WI38 (cell line): ENCODE measurements at regions not wholly inside any gene's neighbourhood (a gene's known extent, or its start where the extent isn't known, plus 50 kb on each side); places are given as distances from the start of the nearest gene placed in this dataset.

Source experiments
- H3K4me3 ChIP-seq: 2 replicates; pipeline ENCODE4 v1.5.1; 2011; ENCODE audit warnings: low read depth, mild to moderate bottlenecking, control low read depth, low read length
- TF ChIP-seq, protein P1 (sequence below): IDR thresholded peaks from 2 replicates; pipeline ENCODE4 v1.5.1; 2012; ENCODE audit warnings: low read depth, mild to moderate bottlenecking, control low read depth, low read length

DNA sequence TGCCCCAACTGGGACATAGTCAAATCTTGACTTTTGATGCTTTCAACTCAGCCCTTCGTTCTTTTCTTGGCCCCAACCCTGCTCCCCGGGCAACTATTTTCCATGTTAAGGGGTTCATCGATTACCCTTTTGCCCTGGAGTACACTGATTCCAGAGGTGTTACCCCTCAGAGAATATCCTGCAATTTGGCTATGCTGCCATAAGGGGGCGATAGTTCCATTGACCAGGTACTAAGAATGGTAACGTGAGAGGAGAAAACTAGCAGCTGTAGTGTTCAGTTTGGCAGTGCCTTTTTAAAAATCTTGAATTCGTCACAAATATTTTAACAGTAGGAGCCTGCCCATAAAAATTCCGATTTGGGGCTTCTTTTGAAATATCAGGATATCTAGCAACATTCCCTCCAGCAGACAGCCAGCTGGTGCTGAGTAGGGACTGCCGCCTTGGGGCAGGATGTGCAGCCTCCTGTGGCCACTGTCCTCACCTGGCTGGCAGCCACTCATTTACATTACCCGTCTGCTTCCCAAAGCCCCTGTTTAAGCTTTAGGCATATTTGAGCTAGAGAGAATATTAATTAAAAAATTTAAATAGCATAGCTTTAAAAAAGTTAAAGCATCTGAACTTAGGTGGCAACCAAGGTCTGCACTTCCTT, 146.3 kb upstream of the SKOR2 start:
- no peak overlapping the region for H3K4me3 ChIP-seq
- TF ChIP-seq, protein P1, sequence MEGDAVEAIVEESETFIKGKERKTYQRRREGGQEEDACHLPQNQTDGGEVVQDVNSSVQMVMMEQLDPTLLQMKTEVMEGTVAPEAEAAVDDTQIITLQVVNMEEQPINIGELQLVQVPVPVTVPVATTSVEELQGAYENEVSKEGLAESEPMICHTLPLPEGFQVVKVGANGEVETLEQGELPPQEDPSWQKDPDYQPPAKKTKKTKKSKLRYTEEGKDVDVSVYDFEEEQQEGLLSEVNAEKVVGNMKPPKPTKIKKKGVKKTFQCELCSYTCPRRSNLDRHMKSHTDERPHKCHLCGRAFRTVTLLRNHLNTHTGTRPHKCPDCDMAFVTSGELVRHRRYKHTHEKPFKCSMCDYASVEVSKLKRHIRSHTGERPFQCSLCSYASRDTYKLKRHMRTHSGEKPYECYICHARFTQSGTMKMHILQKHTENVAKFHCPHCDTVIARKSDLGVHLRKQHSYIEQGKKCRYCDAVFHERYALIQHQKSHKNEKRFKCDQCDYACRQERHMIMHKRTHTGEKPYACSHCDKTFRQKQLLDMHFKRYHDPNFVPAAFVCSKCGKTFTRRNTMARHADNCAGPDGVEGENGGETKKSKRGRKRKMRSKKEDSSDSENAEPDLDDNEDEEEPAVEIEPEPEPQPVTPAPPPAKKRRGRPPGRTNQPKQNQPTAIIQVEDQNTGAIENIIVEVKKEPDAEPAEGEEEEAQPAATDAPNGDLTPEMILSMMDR, result no peak

DNA sequence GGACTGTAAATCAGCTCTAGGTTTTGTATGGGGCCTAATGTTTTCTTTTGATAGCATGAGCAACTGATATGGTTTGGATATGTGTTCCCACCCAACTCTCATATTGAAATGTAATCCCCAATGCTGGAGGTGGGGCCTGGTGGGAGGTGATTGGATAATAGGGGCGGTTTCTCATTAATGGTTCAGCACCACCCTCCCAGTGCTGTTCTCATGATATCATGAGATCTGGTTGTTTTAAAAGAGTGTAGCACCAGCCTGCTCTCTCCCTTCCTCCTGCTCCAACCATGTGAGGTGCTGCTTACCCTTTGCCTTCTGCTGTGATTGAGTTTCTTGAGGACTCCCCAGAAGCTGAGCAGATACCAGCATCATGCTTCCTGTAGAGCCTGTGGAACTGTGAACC, 140.2 kb upstream of the SKOR2 start:
- TF ChIP-seq, protein P1, result no peak

DNA sequence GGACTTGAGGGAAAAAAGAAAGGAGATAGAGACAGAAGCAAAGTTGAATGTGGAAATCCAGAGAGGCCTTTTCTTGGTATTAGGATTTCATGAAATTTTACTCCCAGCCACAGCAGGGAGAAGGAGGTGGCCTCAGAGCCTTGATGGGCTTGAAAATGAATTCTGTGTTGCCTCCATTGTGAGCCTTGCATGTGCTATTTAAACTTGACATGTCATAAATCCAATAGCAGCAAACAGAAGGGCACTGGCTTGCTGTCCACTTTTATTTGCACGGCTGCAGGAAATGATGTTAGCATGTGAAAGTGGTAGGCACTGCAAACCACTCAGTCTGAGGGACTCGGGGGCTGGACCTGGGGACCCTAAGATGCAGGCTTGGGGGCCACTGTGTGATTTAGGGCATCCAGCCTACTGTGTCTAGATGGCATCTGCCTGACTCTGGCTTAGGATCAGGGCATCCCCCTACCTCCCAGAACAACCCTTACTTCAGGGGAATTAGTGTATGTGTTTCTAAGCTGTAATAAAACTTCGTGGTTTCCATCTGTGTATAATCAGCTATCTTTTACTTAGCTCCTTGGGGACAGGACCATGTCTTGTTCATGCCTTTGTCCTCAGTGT, 139.1 kb upstream of the SKOR2 start:
- TF ChIP-seq, protein P1, result no peak
- H3K4me3 ChIP-seq, result no peak overlapping the region

More for the DNA sequence above, 140.2 kb upstream of the SKOR2 start:
- no peak overlapping the region for H3K4me3 ChIP-seq

DNA sequence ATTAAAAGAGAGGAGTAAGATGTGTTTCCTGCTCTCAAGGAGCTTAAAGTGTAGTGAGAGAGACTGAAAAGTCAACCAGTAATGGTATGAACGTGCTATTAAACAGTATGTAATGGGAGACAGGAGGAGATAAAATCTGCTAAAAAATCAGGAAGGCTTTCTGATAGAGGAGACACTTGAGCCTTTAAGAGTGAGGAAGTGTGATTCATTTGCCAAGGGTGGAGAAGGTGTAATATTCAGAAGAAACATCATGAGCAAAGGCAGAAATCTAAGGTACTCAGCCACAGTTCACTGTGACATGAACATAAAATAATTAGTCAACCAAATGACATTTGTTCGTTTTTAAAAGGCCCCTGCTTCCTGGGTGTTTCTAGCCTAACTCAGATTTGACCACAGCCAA, 137.8 kb upstream of the SKOR2 start:
- TF ChIP-seq, protein P1, result no peak
- H3K4me3 ChIP-seq, result no peak overlapping the region

DNA sequence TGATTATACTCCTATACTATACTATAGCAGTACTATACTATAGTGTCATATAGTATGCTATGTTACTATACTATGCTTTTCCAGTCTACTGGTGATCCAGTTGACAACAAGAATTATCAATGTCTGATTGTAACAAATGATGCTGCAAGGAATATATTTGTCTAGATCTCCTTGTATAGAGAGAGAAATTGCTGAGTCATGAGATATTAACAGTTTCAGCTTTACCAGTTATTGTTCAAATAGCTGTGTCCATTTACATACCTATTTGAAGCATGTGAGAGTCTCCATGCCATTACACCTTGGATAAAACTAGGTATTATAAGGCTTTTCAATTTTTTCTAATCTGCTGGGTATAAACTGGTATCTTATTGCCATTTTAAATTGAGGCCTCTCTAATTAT, 136.4 kb upstream of the SKOR2 start:
- TF ChIP-seq, protein P1, result no peak
- no peak overlapping the region for H3K4me3 ChIP-seq

DNA sequence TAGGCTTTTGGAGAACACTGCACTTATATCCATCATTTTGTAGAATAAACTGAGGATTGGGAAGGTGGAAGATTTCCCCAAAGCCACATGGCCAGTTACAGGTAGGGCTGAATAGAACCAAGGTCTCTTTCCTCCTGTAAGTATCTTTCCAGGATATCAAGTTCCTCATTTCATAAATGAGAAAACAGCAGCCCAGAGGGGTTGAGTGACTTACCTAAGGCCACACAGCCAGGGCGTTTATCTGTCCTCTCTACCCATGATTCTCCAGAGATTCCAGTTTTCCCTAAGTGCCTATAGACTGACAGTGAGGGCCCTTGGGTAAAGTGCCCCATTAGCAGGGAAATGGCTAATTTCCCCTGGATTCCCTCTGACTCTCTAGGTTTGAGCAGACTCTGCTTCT, 132.3 kb upstream of the SKOR2 start:
- no peak overlapping the region for H3K4me3 ChIP-seq
- TF ChIP-seq, protein P1, result no peak

DNA sequence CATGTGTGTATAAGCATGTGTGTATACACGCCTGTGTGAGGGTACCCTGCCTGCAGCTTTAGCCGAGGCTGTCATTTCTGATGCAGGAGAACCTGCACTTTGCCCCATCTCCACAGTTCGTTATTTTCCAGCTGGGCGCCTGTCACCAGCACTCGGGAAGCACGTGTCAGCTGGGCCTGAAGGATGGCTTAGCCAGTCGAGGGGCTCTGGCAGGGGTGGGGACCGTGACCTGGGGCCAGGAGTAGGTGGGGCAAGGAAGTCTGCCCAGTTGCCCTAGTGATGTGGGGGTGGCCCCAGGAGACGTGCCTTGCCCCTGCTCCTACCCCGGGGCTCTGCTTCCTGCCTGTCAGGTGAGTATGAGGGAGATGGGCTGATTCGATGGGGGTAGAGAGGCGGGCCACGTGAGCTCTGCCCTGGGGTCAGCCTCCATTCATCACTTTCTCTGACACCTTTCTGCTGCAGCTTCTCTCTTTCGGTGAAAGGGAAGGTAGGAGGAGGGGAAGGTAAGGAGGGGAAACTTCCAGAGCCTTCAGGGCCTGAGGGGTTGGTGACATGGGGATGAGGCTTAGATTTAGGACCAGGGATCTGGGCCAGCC, 130.6 kb upstream of the SKOR2 start:
- no peak overlapping the region for H3K4me3 ChIP-seq
- TF ChIP-seq, protein P1, result no peak
